ENCODE measurements at regions not wholly inside any gene's neighbourhood (a gene's known extent, or its start where the extent isn't known, plus 50 kb on each side); places are given as distances from the start of the nearest gene placed in this dataset.

DNA sequence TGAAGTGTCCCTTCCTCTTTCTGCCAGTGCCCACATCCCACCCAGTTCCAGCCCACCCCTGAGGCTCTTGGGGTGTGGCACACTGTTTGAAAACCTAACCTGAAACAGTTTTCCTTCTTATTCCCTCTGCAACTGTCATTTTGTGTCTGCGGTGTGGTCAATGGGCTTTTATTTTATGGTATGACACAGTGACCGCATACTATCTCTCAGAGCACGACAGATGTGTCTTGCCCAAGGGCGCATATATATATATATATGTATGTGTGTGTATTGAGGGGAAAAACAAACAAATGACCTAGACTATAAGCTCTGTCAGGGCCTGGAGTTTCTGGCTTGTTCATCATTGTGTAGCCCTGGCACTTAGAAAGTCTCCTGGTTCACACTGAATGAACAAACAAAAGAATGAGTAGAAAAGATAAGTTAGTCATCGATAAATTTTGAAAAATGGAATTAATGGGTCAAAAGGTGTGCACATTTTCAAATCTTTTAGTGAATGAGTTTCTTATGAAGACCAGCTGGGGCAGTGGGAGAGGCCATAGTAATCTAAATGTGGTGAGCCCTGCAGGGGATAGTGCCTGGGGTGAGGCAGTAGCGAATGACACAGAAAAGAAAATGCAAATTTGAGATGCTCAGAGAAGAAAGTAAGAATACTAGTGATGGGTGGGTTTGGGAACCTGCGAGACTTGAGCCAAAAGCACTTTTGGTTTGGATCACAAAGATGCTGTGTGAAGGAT lies 198.4 kb downstream of the SNX10 start:
- no peak for DNase-seq

DNA sequence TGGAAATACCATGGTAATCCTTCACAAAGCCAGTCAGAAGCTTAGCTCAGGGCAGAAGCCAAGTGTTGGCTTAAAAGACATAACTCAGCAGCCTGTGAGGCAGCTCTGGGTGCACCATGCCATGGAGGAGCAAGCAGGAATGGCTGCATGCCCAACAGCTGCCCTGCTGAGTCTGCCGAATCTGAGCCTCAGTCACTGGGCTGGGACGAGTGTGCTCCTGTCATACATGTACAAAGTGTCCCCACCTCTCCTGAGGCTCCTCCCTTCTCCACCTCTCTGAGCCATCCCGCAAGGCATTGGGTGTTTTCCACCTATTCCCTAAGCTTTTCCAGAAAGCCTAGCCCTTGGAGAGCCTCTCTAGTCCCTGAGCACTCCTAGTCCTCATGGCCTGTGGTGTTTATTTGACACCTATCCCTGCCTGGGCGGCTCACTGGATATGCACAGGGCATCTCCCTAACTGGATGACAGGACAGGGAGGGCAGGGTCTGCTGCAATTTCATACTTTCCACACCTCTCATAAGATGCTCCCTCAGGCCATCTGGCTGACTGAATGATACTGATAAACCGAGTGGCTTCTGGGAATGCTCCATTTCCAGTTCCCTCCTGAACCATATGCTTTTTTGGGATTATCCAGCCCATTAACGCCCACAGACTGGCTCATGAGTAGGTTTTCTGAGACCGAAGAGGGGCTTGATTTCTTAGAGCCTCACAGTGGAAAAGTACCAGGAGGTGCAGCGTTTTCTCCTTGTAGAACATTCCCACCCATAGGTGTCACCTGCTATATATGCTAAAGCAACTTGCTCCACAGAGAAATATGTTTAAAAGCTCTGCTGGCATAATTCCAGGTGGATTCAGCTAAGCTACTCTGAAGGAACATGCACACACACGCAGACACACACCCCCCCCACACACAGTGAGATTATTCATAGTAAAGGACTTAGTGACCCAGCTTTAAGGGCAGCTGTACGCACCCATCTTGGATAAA lies 199.3 kb downstream of the SNX10 start:
- no peak for DNase-seq

DNA sequence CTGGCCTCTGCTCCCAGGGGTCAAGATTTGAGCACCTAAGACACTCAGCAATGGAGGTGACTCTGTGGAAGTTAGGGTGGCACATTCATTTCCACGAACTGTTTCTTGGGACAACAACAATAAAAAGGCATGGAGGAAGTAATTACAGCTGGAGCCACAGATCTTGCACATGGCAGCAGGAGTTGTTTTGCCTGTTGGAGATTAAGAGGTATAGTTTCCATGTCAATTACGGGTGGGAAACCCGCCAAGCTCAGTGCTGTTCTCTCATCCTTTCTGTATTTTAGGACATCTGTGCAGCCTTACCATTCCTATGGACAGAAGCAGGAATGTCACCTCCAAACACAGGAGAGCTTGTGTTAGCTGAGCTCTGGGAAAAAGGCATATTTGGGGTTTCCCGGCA lies 201.2 kb downstream of the SNX10 start:
- no peak for DNase-seq

DNA sequence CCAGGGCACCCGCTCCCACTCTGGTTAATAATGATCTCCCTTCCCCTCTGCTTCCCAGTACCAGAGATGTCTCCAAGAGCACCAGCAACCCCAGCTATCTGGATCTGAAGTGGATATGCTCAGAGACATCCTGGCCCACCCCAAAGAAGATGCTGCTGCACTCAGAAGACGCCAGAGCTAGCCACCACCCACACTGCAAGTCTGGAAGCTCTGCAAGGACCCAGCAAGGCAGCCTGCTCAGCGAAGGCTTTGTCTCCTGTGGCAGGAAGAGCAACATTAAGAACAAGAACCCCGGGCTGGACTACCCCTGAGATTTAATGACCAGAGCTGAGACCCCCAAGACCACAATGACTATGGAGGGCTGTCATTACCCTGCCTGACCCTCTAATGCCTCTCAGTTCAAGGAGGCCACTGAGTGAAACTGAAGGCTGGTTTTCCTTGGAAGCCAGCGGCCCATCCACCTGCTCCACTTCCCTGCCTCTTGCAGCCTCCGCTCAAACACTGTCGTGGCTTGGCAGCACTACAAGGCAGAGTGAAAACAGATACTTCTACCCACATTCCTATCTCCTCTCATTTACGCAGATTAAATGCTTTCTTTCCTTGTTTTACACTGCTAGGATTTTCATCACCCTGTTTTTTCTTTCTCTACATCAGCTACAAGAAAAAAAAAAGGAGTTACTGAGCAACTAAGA lies 202.2 kb downstream of the SNX10 start:
- no peak for DNase-seq

DNA sequence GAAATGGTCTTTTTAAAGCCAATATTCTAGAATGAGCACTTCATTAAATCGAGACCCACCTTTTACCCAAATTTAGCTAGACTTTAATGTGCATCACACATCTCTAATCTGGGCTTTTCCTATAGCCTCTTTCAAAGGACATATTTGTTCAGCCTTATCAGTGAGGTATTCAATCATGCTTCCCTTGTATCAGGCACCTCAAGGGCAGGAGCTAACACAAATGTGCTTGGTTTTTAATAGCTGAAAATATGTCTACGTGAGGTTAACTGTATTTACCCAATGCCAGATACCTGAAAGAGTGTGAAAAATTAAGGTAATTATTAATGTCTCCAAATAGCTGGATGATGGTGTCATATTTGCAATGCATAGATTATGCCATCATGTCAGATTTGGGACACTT lies 203.9 kb downstream of the SNX10 start:
- no peak for DNase-seq

DNA sequence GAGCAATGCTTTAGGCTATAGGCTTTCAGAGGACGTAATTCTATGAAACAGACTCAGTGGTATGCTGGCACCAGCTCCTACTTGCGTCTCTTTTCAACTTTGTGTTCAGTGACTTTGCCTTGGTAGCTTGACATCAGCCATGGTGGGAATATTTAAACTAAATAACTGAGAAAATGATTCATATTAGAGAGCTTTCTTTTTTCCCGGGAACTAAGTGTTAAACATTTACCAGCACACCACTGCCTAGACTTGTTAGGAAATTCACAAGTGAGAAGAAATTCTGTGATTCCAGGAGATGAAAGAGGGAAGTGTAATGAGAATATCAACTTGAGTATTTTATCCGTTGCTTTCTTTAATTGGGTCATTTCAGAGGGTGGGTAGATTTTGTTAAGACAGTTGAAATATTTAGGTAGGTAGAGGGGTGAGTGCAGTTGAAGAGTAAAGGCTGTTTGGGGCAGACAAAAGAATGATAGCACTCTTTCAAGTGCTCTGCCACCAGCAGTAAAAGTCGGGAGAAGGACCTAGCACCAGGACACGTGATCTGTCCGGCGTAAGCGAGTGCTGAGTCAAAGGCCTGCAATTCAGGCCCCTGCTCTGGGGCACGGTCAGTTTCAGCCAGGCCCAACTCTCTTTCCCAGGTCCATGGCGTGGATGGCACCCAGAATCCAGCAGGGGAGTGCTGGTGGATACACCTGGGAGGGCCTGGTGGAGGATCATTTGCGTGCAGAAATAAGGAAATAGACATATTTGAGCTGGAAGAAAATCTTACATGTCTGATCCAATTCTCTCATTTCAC lies 206.3 kb downstream of the SNX10 start:
- no peak for DNase-seq

DNA sequence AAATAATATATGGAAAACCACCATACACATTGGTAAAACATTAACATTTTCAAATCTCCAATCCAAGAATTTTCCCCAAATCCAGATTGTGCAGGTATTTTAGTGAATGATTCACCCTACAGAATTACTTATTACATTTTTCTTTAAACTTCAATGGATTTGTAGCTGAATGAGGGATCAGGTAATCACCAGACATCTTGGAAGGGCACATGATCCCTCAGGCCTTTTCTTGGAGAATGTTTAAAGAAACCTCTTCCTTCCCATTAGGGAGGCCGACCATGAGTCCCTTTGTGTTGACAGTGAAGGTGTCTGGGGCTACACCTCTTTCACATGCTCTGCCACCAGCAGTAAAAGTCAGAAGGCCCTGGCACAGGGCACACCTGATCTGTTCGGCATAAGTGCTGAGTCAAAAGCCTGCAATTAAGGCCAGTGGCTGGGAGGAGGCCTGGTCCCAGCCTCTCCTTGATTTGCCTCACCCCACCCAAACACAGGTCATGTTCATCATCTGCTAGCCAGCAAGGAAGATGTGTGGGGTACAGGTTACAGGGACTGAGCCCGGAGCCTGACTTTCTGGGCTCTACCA lies 207.7 kb downstream of the SNX10 start:
- DNase-seq, result no peak

DNA sequence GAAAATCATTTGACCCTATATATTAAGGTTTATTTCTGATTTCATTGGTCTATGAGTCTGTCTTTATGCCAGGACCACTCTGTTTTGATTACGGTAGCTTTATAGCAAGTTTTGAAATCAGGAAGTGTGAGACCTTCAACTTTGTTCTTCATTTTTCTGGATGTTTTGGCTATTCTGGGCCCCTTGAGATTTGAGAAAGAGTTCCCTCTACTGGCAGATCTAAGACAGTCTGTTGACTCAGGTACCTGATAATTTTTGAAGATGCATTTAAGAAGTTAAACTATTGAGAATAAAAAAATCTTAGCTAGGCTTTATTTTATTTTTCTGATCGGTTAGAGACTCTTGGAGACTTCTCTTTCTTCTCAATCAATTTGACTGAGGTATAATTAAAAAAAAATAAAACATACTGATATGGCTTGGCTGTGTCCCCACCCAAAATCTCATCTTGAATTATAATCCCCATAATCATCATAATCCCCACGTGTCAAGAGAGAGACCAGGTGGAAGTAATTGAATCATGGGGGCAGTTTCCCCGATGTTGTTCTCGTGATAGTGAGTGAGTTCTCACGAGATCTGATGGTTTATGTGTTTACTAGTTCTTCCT lies 209.2 kb downstream of the SNX10 start:
- DNase-seq, result no peak

DNA sequence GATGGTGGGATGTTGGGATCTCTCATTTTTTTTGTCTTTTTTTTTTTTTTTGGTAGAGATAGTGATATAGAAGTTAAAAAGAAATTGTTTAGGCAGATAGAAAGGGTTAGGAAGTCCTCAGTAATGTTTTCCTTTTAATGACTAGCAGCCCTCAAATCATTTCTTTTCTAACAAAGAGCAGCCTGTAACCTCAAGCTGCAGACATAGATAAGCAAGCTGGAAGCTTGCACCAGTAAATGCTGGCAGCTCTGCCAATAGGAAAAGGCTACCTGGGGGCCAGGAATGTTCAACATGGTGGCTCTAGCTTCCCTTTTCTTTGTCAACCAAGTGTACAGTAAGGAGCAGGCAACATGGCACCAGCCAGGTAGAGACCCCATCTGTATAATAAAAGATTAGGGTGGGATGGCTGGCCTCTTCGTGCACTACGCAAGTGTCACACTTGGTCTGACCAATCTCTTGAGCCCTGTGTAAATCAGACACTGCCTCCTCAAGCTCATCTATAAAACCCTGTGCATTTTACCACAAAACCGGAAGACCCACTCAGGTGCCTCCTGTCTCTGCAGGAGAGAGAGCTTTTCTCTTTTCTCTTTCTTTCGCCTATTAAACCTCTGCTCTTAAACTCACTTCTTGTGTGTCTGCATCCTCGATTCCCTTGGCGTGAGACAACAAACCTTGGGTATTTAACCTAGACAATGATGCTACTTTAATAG lies 212.9 kb downstream of the SNX10 start:
- DNase-seq, result no peak

DNA sequence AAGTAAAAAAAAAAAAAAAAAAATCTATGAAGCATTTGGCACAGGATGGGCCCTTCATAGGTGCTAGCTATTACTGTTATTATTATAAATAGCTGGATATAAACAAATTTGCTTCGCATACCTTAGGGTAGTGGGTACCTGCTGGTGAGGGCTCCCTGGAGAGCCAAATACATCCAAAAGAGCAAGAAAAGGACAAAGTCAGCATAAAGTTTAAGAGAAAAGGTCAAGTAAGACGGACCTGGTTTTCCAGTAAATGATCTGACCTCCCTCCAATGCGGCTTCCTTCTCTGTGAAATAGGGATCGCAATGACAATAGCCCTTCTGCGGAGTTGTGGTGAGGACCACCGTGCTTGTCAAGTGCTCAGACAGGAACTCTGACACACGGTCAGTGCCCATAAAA lies 214.5 kb downstream of the SNX10 start:
- DNase-seq, result no peak

DNA sequence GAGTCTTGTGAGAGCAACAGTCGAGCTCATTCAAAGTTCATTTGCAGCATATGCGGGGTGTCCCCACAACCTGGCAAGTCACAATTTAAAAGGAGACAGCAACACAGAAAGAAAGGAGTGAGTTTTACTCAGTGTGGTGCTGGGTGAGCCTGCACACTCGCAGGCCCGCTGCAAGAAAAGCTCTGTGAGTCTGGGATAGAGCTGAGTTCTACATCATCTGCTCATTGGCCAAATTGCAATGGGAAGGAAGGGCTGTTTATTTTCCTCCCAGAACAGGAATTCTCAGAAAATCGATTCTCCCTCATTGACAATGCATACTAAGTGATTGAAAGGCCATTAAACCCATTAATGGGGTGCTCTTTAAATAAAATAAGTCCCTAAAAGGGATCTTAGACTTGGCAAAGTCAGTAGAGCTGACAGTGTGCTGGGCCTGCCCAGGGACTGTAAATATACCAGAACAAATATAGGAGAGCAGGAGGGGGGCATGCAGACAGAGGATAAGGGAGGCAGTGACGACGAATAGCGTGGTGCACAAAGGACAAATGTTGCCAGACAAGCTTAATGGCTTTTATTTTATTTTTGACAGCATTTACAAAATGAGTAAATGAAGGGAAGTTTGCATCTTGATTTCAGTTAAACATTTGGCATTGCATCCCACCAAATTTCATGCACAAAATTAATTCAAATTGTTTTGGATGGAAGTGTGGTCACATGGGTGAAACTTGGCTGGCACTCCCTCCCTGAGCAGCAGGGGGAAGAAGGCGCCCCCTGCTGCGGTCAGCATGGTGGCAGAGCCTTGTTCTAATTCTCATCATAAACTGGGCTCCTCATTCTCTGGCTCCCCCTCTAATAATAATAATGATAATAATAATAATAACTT lies 215.7 kb downstream of the SNX10 start:
- no peak for DNase-seq

DNA sequence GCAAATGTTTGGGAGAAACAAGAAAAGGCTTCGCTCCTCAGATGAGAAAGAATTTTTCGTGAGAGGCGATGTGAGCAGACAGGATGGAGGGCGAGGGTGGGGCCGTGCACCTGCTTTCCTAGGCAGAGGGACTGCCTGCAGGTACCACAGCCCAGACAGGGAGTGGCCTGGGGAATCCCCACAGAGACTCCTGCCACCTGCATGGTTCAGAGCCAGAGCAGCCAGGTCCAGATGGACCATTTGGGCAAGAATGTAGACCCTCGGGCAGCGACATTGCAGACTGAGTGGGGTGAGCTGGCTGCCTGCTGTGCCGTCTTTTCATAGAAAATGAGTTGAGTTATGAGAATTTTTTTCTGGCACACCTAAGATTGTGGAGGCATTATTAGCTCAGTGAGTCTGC lies 216.8 kb downstream of the SNX10 start:
- DNase-seq, result no peak

DNA sequence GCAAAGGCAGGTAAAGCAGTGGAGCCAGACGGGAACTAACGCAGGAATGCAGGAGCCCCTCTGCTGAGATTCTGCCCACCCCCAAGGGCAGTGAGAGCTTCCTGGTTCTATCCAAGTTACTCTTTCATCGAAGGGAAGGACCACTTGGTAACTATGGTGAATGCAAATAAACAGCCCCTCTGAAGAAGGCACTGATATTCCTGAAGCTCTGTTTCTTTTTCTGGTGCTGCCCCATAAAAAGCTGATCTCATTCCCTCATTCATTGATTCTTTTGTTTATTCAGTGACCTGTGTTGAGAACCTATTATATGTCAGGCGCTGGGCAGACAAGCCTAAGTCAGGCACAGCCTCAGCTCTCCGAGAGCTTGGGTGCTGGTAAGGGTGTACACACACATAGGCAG lies 217.3 kb downstream of the SNX10 start:
- no peak for DNase-seq

DNA sequence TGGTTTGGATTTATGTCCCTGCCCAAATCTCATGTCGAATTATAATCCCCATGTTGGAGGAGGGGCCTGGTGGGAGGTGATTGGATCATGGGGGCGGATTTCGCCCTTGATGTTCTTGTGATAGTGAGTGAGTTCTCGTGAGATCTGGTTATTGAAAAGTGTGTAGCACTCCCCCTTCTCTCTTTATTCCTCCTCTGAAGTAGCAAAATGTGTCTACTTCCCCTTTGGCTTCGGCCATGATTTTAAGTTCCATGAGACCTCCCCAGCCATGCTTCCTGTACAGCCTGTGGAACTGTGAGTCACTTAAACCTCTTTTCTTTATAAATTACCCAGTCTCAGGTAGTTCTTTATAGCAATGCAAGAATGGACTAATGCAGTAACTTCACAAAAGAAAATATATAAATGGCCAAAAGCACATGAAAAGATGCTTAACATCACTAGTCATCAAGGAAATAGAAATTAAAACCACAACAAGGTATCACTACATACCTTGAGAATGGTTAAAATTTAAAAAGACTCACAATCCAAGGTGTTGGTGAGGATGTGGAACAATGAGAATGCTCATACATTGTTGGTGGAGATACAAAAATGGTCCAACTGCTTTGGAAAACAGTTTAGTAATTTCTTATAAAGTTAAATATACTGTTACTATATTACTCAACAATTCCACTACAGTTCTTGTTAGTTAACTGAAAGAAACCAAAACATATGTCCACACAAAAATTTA lies 218.7 kb downstream of the SNX10 start:
- no peak for DNase-seq

DNA sequence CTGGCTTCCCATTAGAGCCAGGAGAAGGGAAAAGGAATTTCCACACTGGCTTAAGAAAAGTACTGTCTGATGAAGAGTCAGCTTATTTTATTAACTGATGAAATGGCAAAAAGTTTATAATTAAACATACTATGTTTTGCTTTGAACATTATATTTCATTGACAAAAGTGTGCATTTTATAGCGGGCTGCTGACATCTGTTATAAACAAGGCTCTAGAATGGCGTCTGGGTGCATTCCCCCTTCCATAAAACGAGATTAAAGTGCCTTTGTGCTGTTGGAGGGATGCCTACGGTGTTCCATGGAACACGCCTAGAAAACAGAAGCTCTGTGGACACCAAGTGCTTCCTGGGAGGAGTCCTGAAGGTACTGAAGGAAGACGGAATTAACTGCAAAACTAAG lies 220.2 kb downstream of the SNX10 start:
- DNase-seq, result no peak

DNA sequence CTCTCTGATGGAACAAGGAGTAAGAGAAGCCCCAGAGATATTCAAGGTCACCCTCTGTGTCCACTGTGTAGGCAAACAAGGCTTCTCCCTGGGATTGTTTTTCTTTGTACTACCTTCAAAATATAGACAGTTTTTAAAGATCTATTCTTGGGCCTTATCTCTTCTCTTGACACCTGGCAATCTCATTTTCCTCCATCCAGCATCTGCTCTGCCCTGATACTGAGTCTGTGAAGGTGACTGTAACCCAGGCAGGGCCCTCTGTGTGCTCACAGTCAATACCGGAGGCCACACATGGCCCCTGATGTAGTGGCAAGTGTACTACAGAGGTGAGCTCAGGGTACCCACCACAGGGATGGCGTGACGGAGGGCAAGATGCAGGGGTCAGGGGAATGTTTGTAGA lies 221.1 kb downstream of the SNX10 start:
- DNase-seq, result no peak

DNA sequence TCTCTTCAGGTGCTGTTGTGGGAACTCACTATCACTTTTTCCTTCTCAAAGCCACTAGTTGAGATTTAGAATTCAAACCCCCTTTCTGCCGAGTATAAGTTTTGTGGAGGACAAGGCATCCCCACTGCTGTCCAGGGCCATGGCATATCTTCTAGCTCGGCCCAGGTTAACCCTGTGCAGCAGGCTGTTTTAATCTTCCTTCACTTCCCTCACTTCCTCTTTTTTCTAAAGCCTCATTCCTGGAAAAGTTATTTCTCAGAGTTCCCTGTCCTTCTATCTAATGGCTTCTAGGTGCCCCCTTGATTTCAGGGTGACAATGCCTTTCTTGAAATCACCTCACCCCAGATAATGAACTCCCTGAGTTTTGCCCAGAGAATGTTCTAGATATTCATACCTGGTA lies 222.3 kb downstream of the SNX10 start:
- DNase-seq, result no peak

DNA sequence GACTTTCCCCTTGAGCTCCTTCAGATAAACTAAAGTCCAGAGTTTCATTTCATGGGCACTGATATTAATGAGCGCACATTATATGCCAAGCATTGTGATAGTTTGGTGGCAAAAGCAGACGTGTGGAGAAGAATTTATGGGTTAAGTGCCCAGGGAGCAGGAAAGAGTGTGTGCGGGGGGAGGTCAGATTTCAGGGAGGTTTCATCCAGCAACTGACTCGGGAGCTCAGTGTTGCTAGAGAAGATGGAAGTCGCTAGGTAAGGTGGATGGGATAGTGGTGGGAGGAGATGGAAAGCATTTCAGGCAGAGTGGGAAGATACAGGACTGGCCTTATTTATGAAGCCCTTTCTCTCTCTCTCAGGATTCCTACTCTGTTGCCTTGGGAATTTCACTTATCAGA lies 223.0 kb downstream of the SNX10 start:
- DNase-seq, result no peak

DNA sequence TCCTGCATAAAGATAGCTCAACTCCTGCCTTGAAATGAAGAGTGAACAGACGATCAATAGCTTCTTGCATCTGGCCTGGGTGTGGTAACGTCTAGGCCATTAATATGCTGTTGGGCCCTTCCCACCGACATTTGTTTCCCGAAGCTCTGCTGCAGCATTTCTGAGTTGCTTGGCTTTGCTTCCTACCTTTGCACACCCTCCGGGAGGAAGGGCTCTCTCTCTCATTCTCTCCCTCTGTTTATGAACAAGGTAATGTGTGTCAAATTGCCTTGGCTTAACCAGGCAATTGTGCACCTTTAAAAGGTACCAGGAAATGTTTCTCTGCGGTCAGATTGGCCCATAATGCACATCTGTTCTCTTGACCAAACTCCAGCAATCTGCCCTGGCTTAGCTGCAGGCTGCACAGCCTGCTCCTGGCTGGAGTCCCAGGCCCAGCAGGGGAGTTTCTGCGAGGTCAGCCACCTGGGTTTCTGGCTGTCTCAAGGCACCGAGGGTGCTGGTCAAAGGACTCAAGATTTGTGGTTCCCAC lies 223.7 kb downstream of the SNX10 start:
- no peak for DNase-seq

All from CD4-positive, alpha-beta T cell treated with Interleukin-17A for 4 hours (primary cell).